Embryonic facial prominence (tissue), 1 donor: ENCODE measurements at regions not wholly inside any gene's neighbourhood (a gene's known extent, or its start where the extent isn't known, plus 50 kb on each side); places are given as distances from the start of the nearest gene placed in this dataset.
A peak's percentile ranks its signal among the peaks of the same experiment; 100 is the strongest.

ENCODE experiments used
- DNase-seq: peaks from one replicate; pipeline ENCODE4 v3.0.0-alpha.2; 2016; ENCODE audit errors: extremely low spot score

GRCh38 chr3:184659797-184660301, 52.0 kb downstream of the MAGEF1 start:
- no peak for DNase-seq

GRCh38 chr3:184658223-184658928, 53.5 kb downstream of the MAGEF1 start:
- no peak for DNase-seq

- no peak for DNase-seq
Measured at GRCh38 chr3:184656829-184657681, 54.8 kb downstream of the MAGEF1 start.

GRCh38 chr3:184656458-184656828, 55.4 kb downstream of the MAGEF1 start:
- no peak for DNase-seq

GRCh38 chr3:184655597-184655996, 56.3 kb downstream of the MAGEF1 start:
- no peak for DNase-seq

GRCh38 chr3:184654375-184654774, 57.5 kb downstream of the MAGEF1 start:
- DNase-seq: no peak

- DNase-seq: no peak
Measured at GRCh38 chr3:184652465-184652864, 59.4 kb downstream of the MAGEF1 start.

GRCh38 chr3:184651904-184652303, 60.0 kb downstream of the MAGEF1 start:
- DNase-seq: no peak

GRCh38 chr3:184648636-184649035, 63.2 kb downstream of the MAGEF1 start:
- DNase-seq: no peak

- DNase-seq: no peak
Measured at GRCh38 chr3:184647405-184647936, 64.4 kb downstream of the MAGEF1 start.

GRCh38 chr3:184645336-184645735, 66.5 kb downstream of the MAGEF1 start:
- DNase-seq: no peak

GRCh38 chr3:184643442-184643841, 68.4 kb downstream of the MAGEF1 start:
- DNase-seq: no peak

- no peak for DNase-seq
Measured at GRCh38 chr3:184642631-184643285, 69.1 kb downstream of the MAGEF1 start.

GRCh38 chr3:184641430-184641829, 70.4 kb downstream of the MAGEF1 start:
- DNase-seq: no peak

GRCh38 chr3:184639351-184639750, 72.5 kb downstream of the MAGEF1 start:
- no peak for DNase-seq

- no peak for DNase-seq
Measured at GRCh38 chr3:184637705-184638104, 74.2 kb downstream of the MAGEF1 start.

- DNase-seq: peak; percentile 69
Measured at GRCh38 chr3:184636741-184637316, 75.0 kb downstream of the MAGEF1 start.

GRCh38 chr3:184635774-184636173, 74.2 kb downstream of the EPHB3 start:
- DNase-seq: no peak

- DNase-seq: no peak
Measured at GRCh38 chr3:184635126-184635525, 73.5 kb downstream of the EPHB3 start.

- DNase-seq: no peak
Measured at GRCh38 chr3:184633237-184633579, 71.6 kb downstream of the EPHB3 start.

- no peak for DNase-seq
Measured at GRCh38 chr3:184632551-184633236, 71.1 kb downstream of the EPHB3 start.
